SK-N-SH (cell line): ENCODE measurements at regions not wholly inside any gene's neighbourhood (a gene's known extent, or its start where the extent isn't known, plus 50 kb on each side); places are given as distances from the start of the nearest gene placed in this dataset.

Source experiments
- CTCF ChIA-PET: fragments of 300-600, 350-600 bp; formaldehyde crosslinking; extraction: SDS; loops from one replicate; lab custom pipeline; 2021; lab: Yijun Ruan, JAX
- POLR2A ChIA-PET: fragments of 350-600 bp; sonication (Branson Sonifier 250); formaldehyde crosslinking; extraction: SDS; loops from one replicate; lab custom pipeline; 2020; ENCODE audit warnings: antibody characterized with exemption, inconsistent platforms; lab: Yijun Ruan, JAX
- DNase-seq: peaks from one replicate; pipeline ENCODE4 v3.0.0; 2012
- H2AFZ ChIP-seq: fragments of 200-600 bp; sonication (generic); 2 replicates; pipeline ENCODE4 v1.8.1; 2016; ENCODE audit warnings: antibody characterized with exemption, mild to moderate bottlenecking, low read depth
- H3F3A ChIP-seq: fragments of 200-600 bp; sonication (generic); replicated peaks from 2 replicates; pipeline ENCODE3; 2016; ENCODE audit warnings: antibody characterized with exemption, mild to moderate bottlenecking; ENCODE audit not compliant: insufficient read depth
- H3K27ac ChIP-seq, 2 experiments: fragments of 200-500 bp in 1 of 2; fragments of 200-600 bp in 1 of 2; sonication (Bioruptor generic) in 1 of 2; sonication (generic), shearing (Covaris generic) in 1 of 2; 2 replicates each; pipeline versions ENCODE4 v1.5.1 to v1.6.1; 2014 to 2016; ENCODE audit warnings: low read depth in 2 of 2, inconsistent platforms in 1 of 2, low read length in 1 of 2, mild to moderate bottlenecking in 1 of 2, mixed read lengths in 1 of 2
- H3K27me3 ChIP-seq: fragments of 200-600 bp; sonication (generic), shearing (Covaris generic); 2 replicates; pipeline ENCODE4 v1.6.1; 2016; ENCODE audit warnings: mixed run types; ENCODE audit not compliant: insufficient read depth
- H3K36me3 ChIP-seq, 2 experiments: fragments of 200-500 bp in 1 of 2; fragments of 200-600 bp in 1 of 2; sonication (Bioruptor generic) in 1 of 2; sonication (generic) in 1 of 2; replicated peaks in 1 of 2; 2 replicates each; pipeline versions ENCODE3 to v1.5.1; 2014 to 2016; ENCODE audit warnings: low read length in 1 of 2, mild to moderate bottlenecking in 1 of 2; ENCODE audit not compliant: insufficient read depth in 2 of 2, control insufficient read depth in 1 of 2
- H3K4me1 ChIP-seq, 2 experiments: fragments of 200-500 bp in 1 of 2; fragments of 200-600 bp in 1 of 2; sonication (Bioruptor generic) in 1 of 2; sonication (generic), shearing (Covaris generic) in 1 of 2; 2 replicates each; pipeline versions ENCODE4 v1.5.1 to v1.6.1; 2014 to 2016; ENCODE audit warnings: low read depth in 1 of 2, low read length in 1 of 2, mixed run types in 1 of 2; ENCODE audit not compliant: insufficient read depth in 2 of 2, control insufficient read depth in 1 of 2
- H3K4me2 ChIP-seq: fragments of 200-600 bp; sonication (generic), shearing (Covaris generic); 2 replicates; pipeline ENCODE4 v1.6.1; 2017; ENCODE audit warnings: mixed run types
- H3K4me3 ChIP-seq, 2 experiments: fragments of 200-500 bp in 1 of 2; fragments of 200-600 bp in 1 of 2; sonication (Bioruptor generic) in 1 of 2; sonication (generic), shearing (Covaris generic) in 1 of 2; 2 replicates each; pipeline versions ENCODE4 v1.5.1 to v1.8.1; 2014 to 2016; ENCODE audit warnings: low read depth in 2 of 2, inconsistent platforms in 1 of 2, low read length in 1 of 2, mild to moderate bottlenecking in 1 of 2, mixed read lengths in 1 of 2, moderate library complexity in 1 of 2
- H3K79me2 ChIP-seq: fragments of 200-600 bp; sonication (generic); 2 replicates; pipeline ENCODE4 v1.8.1; 2017; ENCODE audit warnings: mild to moderate bottlenecking; ENCODE audit not compliant: insufficient read depth
- H3K9ac ChIP-seq: fragments of 200-600 bp; sonication (generic); 2 replicates; pipeline ENCODE4 v1.6.1; 2017; ENCODE audit warnings: mixed run types
- H3K9me2 ChIP-seq: fragments of 200-600 bp; sonication (generic); 2 replicates; pipeline ENCODE4 v1.6.1; 2017; ENCODE audit warnings: mixed run types
- H3K9me3 ChIP-seq: fragments of 200-600 bp; sonication (generic); 2 replicates; pipeline ENCODE4 v1.6.1; 2017; ENCODE audit warnings: mixed run types, mild to moderate bottlenecking, moderate library complexity
- H4K20me1 ChIP-seq: fragments of 200-600 bp; sonication (generic); 2 replicates; pipeline ENCODE4 v1.6.1; 2017; ENCODE audit warnings: mild to moderate bottlenecking, mixed run types; ENCODE audit not compliant: insufficient read depth
- CHD2 ChIP-seq: fragments of 150-350 bp; IDR thresholded peaks from 2 replicates; pipeline ENCODE4 v1.6.1; 2018; ENCODE audit warnings: low read length; ENCODE audit not compliant: partially characterized antibody
- ELF1 ChIP-seq: IDR thresholded peaks from 2 replicates; pipeline ENCODE4 v1.4.0; 2012
- EZH2phosphoT487 ChIP-seq: fragments of 200-600 bp; sonication (generic); IDR thresholded peaks from 2 replicates; pipeline ENCODE4 v1.6.1; 2017; ENCODE audit warnings: low read depth, mixed run types, mild to moderate bottlenecking, antibody characterized with exemption, moderate library complexity, borderline replicate concordance
- FOSL2 ChIP-seq: IDR thresholded peaks from 2 replicates; pipeline ENCODE4 v1.4.0; 2012; ENCODE audit warnings: low read depth, mild to moderate bottlenecking, moderate library complexity, borderline replicate concordance
- FOXM1 ChIP-seq: IDR thresholded peaks from 2 replicates; pipeline ENCODE4 v1.4.0; 2012; ENCODE audit warnings: low read depth, mild to moderate bottlenecking
- GABPA ChIP-seq: IDR thresholded peaks from 2 replicates; pipeline ENCODE4 v1.4.0; 2012; ENCODE audit warnings: low read depth, mild to moderate bottlenecking
- MEF2A ChIP-seq: IDR thresholded peaks from 2 replicates; pipeline ENCODE4 v1.4.0; 2012; ENCODE audit warnings: low read depth, borderline replicate concordance
- MXI1 ChIP-seq: IDR thresholded peaks from 2 replicates; pipeline ENCODE4 v1.6.1; 2012; ENCODE audit warnings: mild to moderate bottlenecking, low read depth, low read length, improper control_type of control experiment
- NFIC ChIP-seq: IDR thresholded peaks from 2 replicates; pipeline ENCODE4 v1.4.0; 2012; ENCODE audit warnings: borderline replicate concordance
- NRF1 ChIP-seq: IDR thresholded peaks from 2 replicates; pipeline ENCODE4 v1.6.1; 2012; ENCODE audit warnings: low read depth, mild to moderate bottlenecking, low read length
- POLR2AphosphoS5 ChIP-seq: IDR thresholded peaks from 2 replicates; pipeline ENCODE4 v1.6.1; 2012; ENCODE audit warnings: low read depth, low read length
- RAD21 ChIP-seq: IDR thresholded peaks from 2 replicates; pipeline ENCODE4 v1.6.1; 2012; ENCODE audit warnings: mild to moderate bottlenecking, low read length
- RXRA ChIP-seq: IDR thresholded peaks from 2 replicates; pipeline ENCODE4 v1.4.0; 2012; ENCODE audit warnings: low read depth, mild to moderate bottlenecking, borderline replicate concordance
- TCF12 ChIP-seq: IDR thresholded peaks from 2 replicates; pipeline ENCODE4 v1.4.0; 2012
- TEAD4 ChIP-seq: IDR thresholded peaks from 2 replicates; pipeline ENCODE4 v1.4.0; 2012; ENCODE audit warnings: mild to moderate bottlenecking, borderline replicate concordance; ENCODE audit not compliant: insufficient read depth
- USF1 ChIP-seq: IDR thresholded peaks from 2 replicates; pipeline ENCODE4 v1.4.0; 2012; ENCODE audit warnings: low read depth, borderline replicate concordance
- YY1 ChIP-seq: IDR thresholded peaks from 2 replicates; pipeline ENCODE4 v1.4.0; 2012; ENCODE audit warnings: low read depth, mild to moderate bottlenecking
- TF ChIP-seq, protein P1 (sequence below): IDR thresholded peaks from 2 replicates; pipeline ENCODE4 v1.4.0; 2012; ENCODE audit warnings: low read depth
- TF ChIP-seq, protein P2 (sequence below): fragments of 150-350 bp; IDR thresholded peaks from 2 replicates; pipeline ENCODE4 v1.6.1; 2017; ENCODE audit warnings: antibody characterized with exemption, low read length, low read depth, borderline replicate concordance
- TF ChIP-seq, protein P3 (sequence below): IDR thresholded peaks from 2 replicates; pipeline ENCODE4 v1.4.0; 2012; ENCODE audit warnings: low read depth, borderline replicate concordance

DNA sequence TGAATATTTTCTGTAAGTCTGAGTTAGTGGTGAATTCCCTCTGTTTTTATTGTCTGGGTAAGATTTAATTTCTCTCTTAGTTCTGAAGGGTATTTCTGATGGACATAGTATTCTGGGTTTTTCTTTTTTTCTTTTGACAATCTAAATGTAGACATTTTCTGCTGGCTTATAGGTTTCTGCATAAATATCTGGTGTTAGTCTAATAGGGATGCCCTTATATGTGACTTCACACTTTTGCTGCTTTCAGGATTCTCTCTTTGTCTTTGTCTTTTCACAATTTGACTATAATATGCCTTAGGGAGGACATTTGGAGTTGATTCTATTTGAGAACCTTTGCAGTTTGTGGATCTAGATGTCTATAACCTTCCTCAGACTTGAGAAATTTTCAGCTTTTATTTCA is 667.2 kb downstream of the EPHA7 start:
- ChIA-PET CTCF (no interaction called here), POLR2A (no interaction called here)
- no peak overlapping the region for H2AFZ ChIP-seq
- TF ChIP-seq POLR2AphosphoS5, result no peak
- TF ChIP-seq FOSL2, result no peak
- no peak for TF ChIP-seq NFIC
- TF ChIP-seq CHD2, result no peak
- no peak for TF ChIP-seq YY1
- TF ChIP-seq RXRA, result no peak
- no peak for TF ChIP-seq ELF1
- TF ChIP-seq EZH2phosphoT487, result no peak
- TF ChIP-seq, protein P1, sequence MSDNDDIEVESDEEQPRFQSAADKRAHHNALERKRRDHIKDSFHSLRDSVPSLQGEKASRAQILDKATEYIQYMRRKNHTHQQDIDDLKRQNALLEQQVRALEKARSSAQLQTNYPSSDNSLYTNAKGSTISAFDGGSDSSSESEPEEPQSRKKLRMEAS, result no peak
- TF ChIP-seq TEAD4, result no peak
- no peak for TF ChIP-seq NRF1
- no peak for TF ChIP-seq GABPA
- no peak for TF ChIP-seq USF1
- no peak for TF ChIP-seq FOXM1
- no peak for TF ChIP-seq MEF2A
- TF ChIP-seq TCF12, result no peak
- no peak for TF ChIP-seq MXI1
- TF ChIP-seq, protein P2, sequence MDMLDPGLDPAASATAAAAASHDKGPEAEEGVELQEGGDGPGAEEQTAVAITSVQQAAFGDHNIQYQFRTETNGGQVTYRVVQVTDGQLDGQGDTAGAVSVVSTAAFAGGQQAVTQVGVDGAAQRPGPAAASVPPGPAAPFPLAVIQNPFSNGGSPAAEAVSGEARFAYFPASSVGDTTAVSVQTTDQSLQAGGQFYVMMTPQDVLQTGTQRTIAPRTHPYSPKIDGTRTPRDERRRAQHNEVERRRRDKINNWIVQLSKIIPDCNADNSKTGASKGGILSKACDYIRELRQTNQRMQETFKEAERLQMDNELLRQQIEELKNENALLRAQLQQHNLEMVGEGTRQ, result no peak
- TF ChIP-seq RAD21, result no peak
- TF ChIP-seq, protein P3, sequence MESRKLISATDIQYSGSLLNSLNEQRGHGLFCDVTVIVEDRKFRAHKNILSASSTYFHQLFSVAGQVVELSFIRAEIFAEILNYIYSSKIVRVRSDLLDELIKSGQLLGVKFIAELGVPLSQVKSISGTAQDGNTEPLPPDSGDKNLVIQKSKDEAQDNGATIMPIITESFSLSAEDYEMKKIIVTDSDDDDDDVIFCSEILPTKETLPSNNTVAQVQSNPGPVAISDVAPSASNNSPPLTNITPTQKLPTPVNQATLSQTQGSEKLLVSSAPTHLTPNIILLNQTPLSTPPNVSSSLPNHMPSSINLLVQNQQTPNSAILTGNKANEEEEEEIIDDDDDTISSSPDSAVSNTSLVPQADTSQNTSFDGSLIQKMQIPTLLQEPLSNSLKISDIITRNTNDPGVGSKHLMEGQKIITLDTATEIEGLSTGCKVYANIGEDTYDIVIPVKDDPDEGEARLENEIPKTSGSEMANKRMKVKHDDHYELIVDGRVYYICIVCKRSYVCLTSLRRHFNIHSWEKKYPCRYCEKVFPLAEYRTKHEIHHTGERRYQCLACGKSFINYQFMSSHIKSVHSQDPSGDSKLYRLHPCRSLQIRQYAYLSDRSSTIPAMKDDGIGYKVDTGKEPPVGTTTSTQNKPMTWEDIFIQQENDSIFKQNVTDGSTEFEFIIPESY, result no peak
- TF ChIP-seq, all 33 proteins: peak for 0
- no peaks in the 10 kb centered on the region for H3K36me3 ChIP-seq
- DNase-seq, result no peak
- H3K27me3 ChIP-seq, result no peaks in the 10 kb centered on the region
- no peak overlapping the region for H3K9ac ChIP-seq
- H4K20me1 ChIP-seq, result no peaks in the 10 kb centered on the region
- H3K79me2 ChIP-seq, result no peaks in the 10 kb centered on the region
- no peak overlapping the region for H3K27ac ChIP-seq
- H3K4me3 ChIP-seq, result no peak overlapping the region
- H3K4me1 ChIP-seq, result no peaks in the 10 kb centered on the region
- no peak overlapping the region for H3K4me2 ChIP-seq
- H3K9me2 ChIP-seq, result 0 out of 2 replicates have a peak, but pooled peaks cover 3% of the 10 kb centered on the region
- no peaks in the 10 kb centered on the region for H3F3A ChIP-seq
- peaks cover 5% of the 10 kb centered on the region for H3K9me3 ChIP-seq
